ENCODE measurements at regions not wholly inside any gene's neighbourhood (a gene's known extent, or its start where the extent isn't known, plus 50 kb on each side); places are given as distances from the start of the nearest gene placed in this dataset.

DNA sequence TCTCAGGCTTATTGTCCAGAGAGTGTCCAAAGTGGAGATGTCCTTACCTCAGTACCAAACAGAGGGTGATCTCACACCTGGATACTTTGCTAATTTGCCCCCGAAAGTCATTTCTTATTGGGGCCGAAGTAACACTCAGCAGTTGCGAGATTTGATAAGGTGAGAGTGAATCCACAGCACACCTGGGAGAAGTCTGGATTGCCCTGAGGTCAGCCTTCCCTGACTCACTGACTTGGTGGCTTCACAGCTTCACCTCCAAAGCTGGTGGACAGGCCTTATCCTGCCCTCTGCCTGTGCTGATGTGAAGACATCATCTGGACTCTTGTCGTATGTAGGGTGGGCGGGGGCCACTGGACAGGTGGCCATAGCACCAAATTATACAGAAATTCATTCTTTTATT lies 101.9 kb upstream of the ARMC2 start:
- TF ChIP-seq EP300 (IDR thresholded peaks at IDR 0.05) (no peak), POLR2A (IDR thresholded peaks at IDR 0.05) (no peak)
